D341Med (cell line): ENCODE measurements at regions not wholly inside any gene's neighbourhood (a gene's known extent, or its start where the extent isn't known, plus 50 kb on each side); places are given as distances from the start of the nearest gene placed in this dataset.
A peak's percentile ranks its signal among the peaks of the same experiment; 100 is the strongest.
"Not testable (repeated sequence)": the region's sequence is repeated elsewhere in the genome, so short reads cannot be mapped to it uniquely, and the experiment has no call there.

Experiments
- DNase-seq: peaks from one replicate; pipeline ENCODE4 v3.0.0; 2012; ENCODE audit warnings: low spot score

- no peak for DNase-seq
Observed at GRCh38 chr2:144645083-144645778, 125.3 kb upstream of the ZEB2 start.

GRCh38 chr2:144644549-144644948 lies 124.6 kb upstream of the ZEB2 start:
- DNase-seq = peak; percentile 33

- DNase-seq = no peak
Observed at GRCh38 chr2:144643537-144644336, 123.8 kb upstream of the ZEB2 start.

- no peak for DNase-seq
Observed at GRCh38 chr2:144642856-144643255, 122.9 kb upstream of the ZEB2 start.

GRCh38 chr2:144642131-144642530 lies 122.2 kb upstream of the ZEB2 start:
- no peak for DNase-seq

- not testable (repeated sequence) for DNase-seq
Observed at GRCh38 chr2:144638250-144638649, 118.3 kb upstream of the ZEB2 start.

GRCh38 chr2:144636860-144637259 lies 116.9 kb upstream of the ZEB2 start:
- not testable (repeated sequence) for DNase-seq

- DNase-seq = no peak
Observed at GRCh38 chr2:144632809-144633208, 112.9 kb upstream of the ZEB2 start.

- DNase-seq = no peak
Observed at GRCh38 chr2:144631636-144632035, 111.7 kb upstream of the ZEB2 start.

GRCh38 chr2:144630459-144631215 lies 110.7 kb upstream of the ZEB2 start:
- DNase-seq = no peak

- no peak for DNase-seq
Observed at GRCh38 chr2:144629935-144630334, 110.0 kb upstream of the ZEB2 start.

GRCh38 chr2:144628566-144628965 lies 108.6 kb upstream of the ZEB2 start:
- DNase-seq = no peak

GRCh38 chr2:144625626-144626025 lies 105.7 kb upstream of the ZEB2 start:
- no peak for DNase-seq

GRCh38 chr2:144625226-144625625 lies 105.3 kb upstream of the ZEB2 start:
- no peak for DNase-seq

- no peak for DNase-seq
Observed at GRCh38 chr2:144624451-144624850, 104.5 kb upstream of the ZEB2 start.

- DNase-seq = not testable (repeated sequence)
Observed at GRCh38 chr2:144622373-144622772, 102.5 kb upstream of the ZEB2 start.

- DNase-seq = no peak
Observed at GRCh38 chr2:144621266-144621665, 101.3 kb upstream of the ZEB2 start.

GRCh38 chr2:144619760-144620159 lies 99.8 kb upstream of the ZEB2 start:
- DNase-seq = no peak

GRCh38 chr2:144617171-144617570 lies 97.3 kb upstream of the ZEB2 start:
- not testable (repeated sequence) for DNase-seq

GRCh38 chr2:144615866-144616565 lies 96.1 kb upstream of the ZEB2 start:
- DNase-seq = no peak

- DNase-seq = no peak
Observed at GRCh38 chr2:144607891-144608521, 88.1 kb upstream of the ZEB2 start.

- DNase-seq = no peak
Observed at GRCh38 chr2:144607099-144607498, 87.2 kb upstream of the ZEB2 start.
